HG02678 (cell line): ENCODE measurements at regions not wholly inside any gene's neighbourhood (a gene's known extent, or its start where the extent isn't known, plus 50 kb on each side); places are given as distances from the start of the nearest gene placed in this dataset.

ENCODE experiments used
- ATAC-seq: cut with Tn5 transposase; IDR thresholded peaks from one replicate; pipeline ENCODE4 v1.9.1; 2021; ENCODE audit warnings: mild to moderate bottlenecking, moderate library complexity; ENCODE audit not compliant: unreplicated experiment

- no peak for ATAC-seq
Observed at GRCh38 chr1:34693081-34693480, 61.8 kb upstream of the GJB5 start.

DNA sequence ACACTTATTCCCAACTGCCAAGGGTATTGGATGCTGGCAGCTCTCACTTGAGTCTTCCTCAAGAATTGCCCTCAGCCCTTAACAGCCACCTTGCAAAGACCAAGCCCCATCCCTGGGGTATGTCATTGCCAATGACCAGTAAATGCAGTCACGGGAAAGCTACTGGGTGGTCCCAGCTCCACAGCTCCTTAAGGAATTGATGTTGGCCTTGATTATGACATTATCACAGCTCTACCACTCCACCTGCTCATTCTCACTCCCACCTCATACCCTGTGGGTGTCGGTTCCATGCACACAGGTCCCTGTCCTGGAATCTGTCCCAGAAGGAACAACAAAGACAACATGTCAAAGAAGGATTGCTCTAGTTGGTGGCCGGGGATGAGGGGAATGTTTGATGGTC, 60.5 kb upstream of the GJB5 start:
- no peak for ATAC-seq

DNA sequence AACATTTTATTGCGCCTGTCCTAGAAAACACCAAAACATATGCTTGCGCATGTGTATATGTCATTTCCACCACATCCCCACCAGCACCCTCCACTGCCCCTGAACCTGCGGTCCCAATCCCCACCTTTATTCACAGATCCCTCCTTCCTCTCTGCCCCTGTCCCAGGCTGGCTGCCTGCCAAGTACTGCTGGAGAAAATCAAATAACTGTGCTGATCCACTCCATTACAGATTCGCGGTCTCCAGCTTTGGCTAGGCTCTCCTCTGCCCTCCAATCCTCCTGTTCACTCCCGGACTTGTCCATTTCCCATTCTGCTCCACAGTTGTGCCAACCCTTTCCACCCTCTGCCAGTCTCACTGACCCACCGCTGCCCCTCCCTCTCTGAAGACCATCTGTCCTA, 59.3 kb upstream of the GJB5 start:
- ATAC-seq, result no peak

DNA sequence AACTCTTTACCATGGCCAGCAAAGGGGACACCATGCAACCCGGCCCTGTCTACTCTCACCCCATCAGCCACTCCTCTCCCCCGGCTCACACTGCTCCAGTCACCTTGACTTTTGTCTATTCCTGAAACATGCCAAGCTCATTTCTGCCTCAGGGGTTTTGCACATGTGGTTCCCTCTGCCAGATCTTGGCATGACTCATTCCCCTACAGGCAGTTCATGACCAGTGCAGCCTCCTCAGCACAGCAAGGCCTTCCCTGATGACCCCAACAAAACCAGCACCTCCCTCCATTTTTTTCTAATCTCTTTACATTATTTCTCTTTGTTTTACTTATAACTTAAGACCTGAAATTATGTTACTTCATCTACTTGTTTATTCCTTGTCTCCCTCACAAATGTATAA, 58.6 kb upstream of the GJB5 start:
- ATAC-seq, result no peak

- no peak for ATAC-seq
Observed at GRCh38 chr1:34696981-34697380, 57.9 kb upstream of the GJB5 start.

DNA sequence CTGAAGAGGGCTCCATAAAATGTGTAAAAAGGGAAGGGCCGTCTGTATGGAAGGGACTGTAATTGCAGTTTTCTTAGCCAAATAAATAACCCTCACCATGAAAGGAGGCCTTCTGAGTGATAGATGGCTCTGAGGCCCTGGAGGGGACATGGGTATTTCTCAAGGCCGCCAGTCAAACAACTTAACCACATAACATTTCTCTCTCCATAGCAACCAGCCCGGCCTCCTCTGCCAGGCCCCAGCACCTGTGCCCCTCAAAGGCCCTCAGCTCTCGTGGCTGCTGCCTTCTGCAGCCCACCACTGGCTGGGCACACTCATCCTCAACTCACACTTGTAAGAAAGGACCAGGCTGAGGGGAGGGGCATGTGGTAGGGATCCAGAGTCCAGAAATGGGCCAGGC, 57.0 kb upstream of the GJB5 start:
- ATAC-seq, result no peak

- ATAC-seq, result no peak
Observed at GRCh38 chr1:34701326-34702060, 53.4 kb upstream of the GJB5 start.
